Sigmoid colon (tissue), 4 donors: ENCODE measurements at regions not wholly inside any gene's neighbourhood (a gene's known extent, or its start where the extent isn't known, plus 50 kb on each side); places are given as distances from the start of the nearest gene placed in this dataset.

Experiments
- POLR2AphosphoS5 ChIP-seq, 4 donors: sonication (generic); formaldehyde crosslinking; IDR thresholded peaks; one replicate each; pipeline ENCODE4 v1.6.1; 2017; ENCODE audit warnings: antibody characterized with exemption in 4 of 4
- TF ChIP-seq, protein P1 (sequence below), 4 experiments: fragments of 450-650 bp in 3 of 4; fragments of 200-600 bp in 1 of 4; IDR thresholded peaks; one replicate each; pipeline ENCODE4 v1.5.1; 2016 to 2019; ENCODE audit warnings: antibody characterized with exemption in 4 of 4, mild to moderate bottlenecking in 3 of 4, moderate library complexity in 2 of 4

DNA sequence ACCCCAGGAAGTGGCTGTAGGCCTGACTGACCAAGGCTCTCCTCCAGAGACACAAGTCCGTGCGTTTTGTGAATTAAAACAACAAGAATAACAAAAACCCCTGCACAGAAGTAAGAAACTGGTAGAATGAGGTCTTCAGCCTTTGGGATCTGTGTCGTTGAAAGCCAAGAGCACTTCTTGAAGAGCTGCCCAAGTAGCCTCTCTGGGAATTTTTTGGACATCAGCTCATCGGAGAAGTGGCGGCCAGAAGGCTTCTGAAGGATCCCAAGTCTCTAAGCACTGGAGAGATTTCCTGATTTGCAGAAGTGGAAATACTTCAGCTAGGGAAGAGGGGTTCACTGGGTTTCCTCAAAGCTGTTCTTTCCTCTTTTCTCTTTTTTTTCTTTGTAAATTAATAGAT is 100.4 kb upstream of the ZNF536 start:
- TF ChIP-seq, protein P1, sequence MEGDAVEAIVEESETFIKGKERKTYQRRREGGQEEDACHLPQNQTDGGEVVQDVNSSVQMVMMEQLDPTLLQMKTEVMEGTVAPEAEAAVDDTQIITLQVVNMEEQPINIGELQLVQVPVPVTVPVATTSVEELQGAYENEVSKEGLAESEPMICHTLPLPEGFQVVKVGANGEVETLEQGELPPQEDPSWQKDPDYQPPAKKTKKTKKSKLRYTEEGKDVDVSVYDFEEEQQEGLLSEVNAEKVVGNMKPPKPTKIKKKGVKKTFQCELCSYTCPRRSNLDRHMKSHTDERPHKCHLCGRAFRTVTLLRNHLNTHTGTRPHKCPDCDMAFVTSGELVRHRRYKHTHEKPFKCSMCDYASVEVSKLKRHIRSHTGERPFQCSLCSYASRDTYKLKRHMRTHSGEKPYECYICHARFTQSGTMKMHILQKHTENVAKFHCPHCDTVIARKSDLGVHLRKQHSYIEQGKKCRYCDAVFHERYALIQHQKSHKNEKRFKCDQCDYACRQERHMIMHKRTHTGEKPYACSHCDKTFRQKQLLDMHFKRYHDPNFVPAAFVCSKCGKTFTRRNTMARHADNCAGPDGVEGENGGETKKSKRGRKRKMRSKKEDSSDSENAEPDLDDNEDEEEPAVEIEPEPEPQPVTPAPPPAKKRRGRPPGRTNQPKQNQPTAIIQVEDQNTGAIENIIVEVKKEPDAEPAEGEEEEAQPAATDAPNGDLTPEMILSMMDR (IDR thresholded peaks at IDR 0.05), result no peak
- no peak for TF ChIP-seq POLR2AphosphoS5 (IDR thresholded peaks at IDR 0.05)
